ENCODE measurements at regions not wholly inside any gene's neighbourhood (a gene's known extent, or its start where the extent isn't known, plus 50 kb on each side); places are given as distances from the start of the nearest gene placed in this dataset.
"Not testable (repeated sequence)": the region's sequence is repeated elsewhere in the genome, so short reads cannot be mapped to it uniquely, and the experiment has no call there.

- peak; percentile 63 for DNase-seq (ENCODE audit: low read depth)
- TF ChIP-seq, protein P1, sequence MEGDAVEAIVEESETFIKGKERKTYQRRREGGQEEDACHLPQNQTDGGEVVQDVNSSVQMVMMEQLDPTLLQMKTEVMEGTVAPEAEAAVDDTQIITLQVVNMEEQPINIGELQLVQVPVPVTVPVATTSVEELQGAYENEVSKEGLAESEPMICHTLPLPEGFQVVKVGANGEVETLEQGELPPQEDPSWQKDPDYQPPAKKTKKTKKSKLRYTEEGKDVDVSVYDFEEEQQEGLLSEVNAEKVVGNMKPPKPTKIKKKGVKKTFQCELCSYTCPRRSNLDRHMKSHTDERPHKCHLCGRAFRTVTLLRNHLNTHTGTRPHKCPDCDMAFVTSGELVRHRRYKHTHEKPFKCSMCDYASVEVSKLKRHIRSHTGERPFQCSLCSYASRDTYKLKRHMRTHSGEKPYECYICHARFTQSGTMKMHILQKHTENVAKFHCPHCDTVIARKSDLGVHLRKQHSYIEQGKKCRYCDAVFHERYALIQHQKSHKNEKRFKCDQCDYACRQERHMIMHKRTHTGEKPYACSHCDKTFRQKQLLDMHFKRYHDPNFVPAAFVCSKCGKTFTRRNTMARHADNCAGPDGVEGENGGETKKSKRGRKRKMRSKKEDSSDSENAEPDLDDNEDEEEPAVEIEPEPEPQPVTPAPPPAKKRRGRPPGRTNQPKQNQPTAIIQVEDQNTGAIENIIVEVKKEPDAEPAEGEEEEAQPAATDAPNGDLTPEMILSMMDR (IDR thresholded peaks at IDR 0.05; ENCODE audit: insufficient read depth, low read length), result no peak
- no peak overlapping the region for H3K4me3 ChIP-seq (ENCODE audit: low read depth, low read length)
Observed at GRCh38 chr1:83053446-83053845, 945.5 kb downstream of the TTLL7 start.

- TF ChIP-seq, protein P1 (IDR thresholded peaks at IDR 0.05; ENCODE audit: insufficient read depth, low read length), result no peak
- no peak for DNase-seq (ENCODE audit: low read depth)
- H3K4me3 ChIP-seq (ENCODE audit: low read depth, low read length), result no peak overlapping the region
Observed at GRCh38 chr1:83052865-83053264, 946.1 kb downstream of the TTLL7 start.

DNA sequence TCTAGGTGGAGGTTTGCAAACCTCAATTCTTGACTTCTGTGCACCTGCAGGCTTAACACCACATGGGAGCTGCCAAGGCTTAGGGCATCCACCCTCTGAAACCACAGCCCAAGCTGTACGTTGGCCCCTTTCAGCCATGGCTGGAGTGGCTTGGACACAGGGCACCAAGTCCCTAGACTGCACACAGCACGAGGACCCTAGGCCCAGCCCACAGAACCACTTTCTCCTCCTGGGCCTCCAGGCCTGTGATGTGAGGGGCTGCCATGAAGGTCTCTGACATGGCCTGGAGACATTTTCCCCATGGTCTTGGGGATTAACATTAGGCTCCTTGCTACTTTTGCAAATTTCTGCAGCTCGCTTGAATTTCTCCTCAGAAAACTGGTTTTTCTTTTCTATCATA is 947.9 kb downstream of the TTLL7 start:
- not testable (repeated sequence) for DNase-seq (ENCODE audit: low read depth); H3K4me3 ChIP-seq (ENCODE audit: low read depth, low read length)

DNA sequence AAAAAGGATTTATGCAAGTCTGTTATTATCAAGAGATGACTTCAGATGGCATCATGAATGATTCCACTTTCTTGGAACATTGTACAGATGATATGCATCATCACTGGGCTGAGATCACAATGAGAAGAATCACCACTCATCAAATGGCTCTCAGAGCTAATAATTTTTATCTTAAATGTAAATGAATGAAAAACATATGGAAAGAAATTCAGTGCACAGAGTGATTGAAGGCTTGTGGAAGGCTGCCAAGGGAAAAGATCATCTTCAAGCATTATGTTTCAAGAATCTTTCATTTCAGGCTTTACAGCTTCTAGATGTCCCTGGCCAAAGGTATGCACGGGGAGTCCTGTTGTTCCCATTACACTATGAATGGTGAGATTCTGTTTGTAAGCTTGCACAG is 955.7 kb downstream of the TTLL7 start:
- DNase-seq (ENCODE audit: low read depth), result no peak
- TF ChIP-seq, protein P1 (IDR thresholded peaks at IDR 0.05; ENCODE audit: insufficient read depth, low read length), result no peak

DNA sequence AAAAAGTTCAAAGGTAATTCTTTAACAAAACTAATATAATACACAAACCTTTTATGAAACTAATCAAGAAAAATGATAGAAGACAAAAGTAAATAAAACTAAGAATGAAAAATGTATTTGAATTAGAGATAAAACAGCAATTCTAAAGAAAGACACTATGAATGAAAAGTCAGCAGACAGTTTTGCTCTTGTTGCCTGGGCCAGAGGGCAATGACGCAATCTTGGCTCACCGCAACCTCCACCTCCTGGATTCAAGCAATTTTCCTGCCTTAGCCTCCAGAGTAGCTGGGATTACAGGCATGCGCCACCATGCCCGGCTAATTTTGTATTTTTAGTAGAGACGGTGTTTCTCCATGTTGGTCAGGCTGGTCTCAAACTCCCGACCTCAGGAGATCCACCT is 959.8 kb downstream of the TTLL7 start:
- not testable (repeated sequence) for H3K4me3 ChIP-seq (ENCODE audit: low read depth, low read length); DNase-seq (ENCODE audit: low read depth)

More for the DNA sequence above, 955.7 kb downstream of the TTLL7 start:
- no peak overlapping the region for H3K4me3 ChIP-seq (ENCODE audit: low read depth, low read length)

DNA sequence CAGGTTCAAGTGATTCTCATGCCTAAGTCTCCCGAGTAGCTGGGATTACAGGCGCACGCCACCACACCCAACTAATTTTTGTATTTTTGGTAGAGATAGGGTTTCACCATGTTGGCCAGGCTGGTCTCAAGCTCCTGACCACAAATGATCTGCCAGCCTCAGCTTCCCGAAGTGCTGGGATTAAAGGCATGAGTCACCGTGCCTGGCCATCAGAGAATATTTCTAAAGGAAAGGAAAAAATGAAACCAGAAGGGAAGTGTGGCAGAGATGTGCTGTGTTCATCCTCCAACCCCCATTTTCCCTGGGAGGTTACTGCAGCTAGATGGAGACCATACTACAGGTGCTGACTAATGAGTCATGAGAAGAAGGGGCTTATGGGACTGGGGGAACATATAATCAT is 964.1 kb downstream of the TTLL7 start:
- no peak for DNase-seq (ENCODE audit: low read depth)
- H3K4me3 ChIP-seq (ENCODE audit: low read depth, low read length), result no peak overlapping the region
- TF ChIP-seq, protein P1 (IDR thresholded peaks at IDR 0.05; ENCODE audit: insufficient read depth, low read length), result no peak

- TF ChIP-seq, protein P1 (IDR thresholded peaks at IDR 0.05; ENCODE audit: insufficient read depth, low read length), result no peak
- H3K4me3 ChIP-seq (ENCODE audit: low read depth, low read length), result no peak overlapping the region
- DNase-seq (ENCODE audit: low read depth), result no peak
Observed at GRCh38 chr1:83033682-83034081, 965.2 kb downstream of the TTLL7 start.

DNA sequence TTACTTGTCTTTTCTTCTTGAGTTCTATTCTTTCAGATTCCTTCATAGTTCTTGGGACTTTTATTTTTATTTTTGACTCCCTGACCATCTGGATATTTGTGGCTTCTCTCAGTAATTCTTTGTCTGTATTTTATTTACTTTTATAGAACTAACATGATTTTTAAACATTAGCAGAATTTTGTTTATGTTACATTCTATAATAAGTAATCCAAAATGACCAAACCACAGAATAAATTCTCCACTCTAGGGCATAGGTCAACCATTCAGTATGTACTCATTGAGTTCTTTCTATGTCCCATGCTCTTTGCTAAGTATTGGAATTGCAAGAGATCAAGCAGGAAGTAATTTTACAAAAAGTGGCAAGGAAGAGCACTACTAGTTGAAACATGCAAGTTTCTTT is 969.0 kb downstream of the TTLL7 start:
- TF ChIP-seq, protein P1 (IDR thresholded peaks at IDR 0.05; ENCODE audit: insufficient read depth, low read length), result no peak
- DNase-seq (ENCODE audit: low read depth), result no peak
- no peak overlapping the region for H3K4me3 ChIP-seq (ENCODE audit: low read depth, low read length)
